ENCODE measurements at regions not wholly inside any gene's neighbourhood (a gene's known extent, or its start where the extent isn't known, plus 50 kb on each side); places are given as distances from the start of the nearest gene placed in this dataset.

- Histone ChIP-seq H3K4me2 (no peak overlapping the region), H3K4me1 (ENCODE audit: low read depth, poor library complexity, severe bottlenecking) (no peaks in the 10 kb centered on the region), H3K79me2 (ENCODE audit: insufficient read depth, low read depth) (no peaks in the 10 kb centered on the region), H3K27ac (no peak overlapping the region), H3K36me3 (ENCODE audit: insufficient read depth) (no peaks in the 10 kb centered on the region), H3K4me3 (IDR thresholded peaks at IDR 0.05; ENCODE audit: insufficient read depth, low read depth, low read length) (no peak overlapping the region), H3K27me3 (ENCODE audit: insufficient read depth, low read depth) (no peaks in the 10 kb centered on the region), H3K9ac (no peak overlapping the region), H4K20me1 (ENCODE audit: insufficient read depth) (no peaks in the 10 kb centered on the region), H2AFZ (ENCODE audit: low read depth) (no peak overlapping the region)
- TF ChIP-seq, protein P1, sequence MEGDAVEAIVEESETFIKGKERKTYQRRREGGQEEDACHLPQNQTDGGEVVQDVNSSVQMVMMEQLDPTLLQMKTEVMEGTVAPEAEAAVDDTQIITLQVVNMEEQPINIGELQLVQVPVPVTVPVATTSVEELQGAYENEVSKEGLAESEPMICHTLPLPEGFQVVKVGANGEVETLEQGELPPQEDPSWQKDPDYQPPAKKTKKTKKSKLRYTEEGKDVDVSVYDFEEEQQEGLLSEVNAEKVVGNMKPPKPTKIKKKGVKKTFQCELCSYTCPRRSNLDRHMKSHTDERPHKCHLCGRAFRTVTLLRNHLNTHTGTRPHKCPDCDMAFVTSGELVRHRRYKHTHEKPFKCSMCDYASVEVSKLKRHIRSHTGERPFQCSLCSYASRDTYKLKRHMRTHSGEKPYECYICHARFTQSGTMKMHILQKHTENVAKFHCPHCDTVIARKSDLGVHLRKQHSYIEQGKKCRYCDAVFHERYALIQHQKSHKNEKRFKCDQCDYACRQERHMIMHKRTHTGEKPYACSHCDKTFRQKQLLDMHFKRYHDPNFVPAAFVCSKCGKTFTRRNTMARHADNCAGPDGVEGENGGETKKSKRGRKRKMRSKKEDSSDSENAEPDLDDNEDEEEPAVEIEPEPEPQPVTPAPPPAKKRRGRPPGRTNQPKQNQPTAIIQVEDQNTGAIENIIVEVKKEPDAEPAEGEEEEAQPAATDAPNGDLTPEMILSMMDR (conservative IDR thresholded peaks at IDR 0.05; ENCODE audit: low read depth, low read length): no peak
Observed at GRCh38 chr1:63169057-63169456, 153.3 kb upstream of the FOXD3 start.

- Histone ChIP-seq H3K27ac (no peak overlapping the region), H3K4me2 (no peak overlapping the region)
Observed at GRCh38 chr1:63173161-63173560, 149.2 kb upstream of the FOXD3 start.

DNA sequence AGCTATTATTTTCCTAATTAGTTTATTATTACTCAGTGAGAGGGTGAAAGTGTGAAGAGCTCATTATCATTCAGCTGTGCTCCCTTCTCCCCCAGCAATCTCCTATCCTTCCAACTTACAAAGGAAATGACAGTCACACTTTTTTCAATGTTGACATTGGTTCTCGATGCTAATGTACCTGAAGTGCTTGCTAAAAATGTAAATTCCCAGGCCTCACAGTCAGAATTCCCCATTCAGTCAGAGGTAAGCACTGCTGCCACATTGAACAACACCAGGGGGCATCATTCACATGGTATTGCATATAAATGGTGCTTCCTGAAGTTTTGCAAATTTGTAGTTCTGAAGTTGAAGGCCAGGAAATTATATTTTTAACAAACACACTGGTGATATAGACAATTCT, 132.7 kb upstream of the FOXD3 start:
- H4K20me1 ChIP-seq (ENCODE audit: insufficient read depth): no peaks in the 10 kb centered on the region
- TF ChIP-seq, protein P1 (conservative IDR thresholded peaks at IDR 0.05; ENCODE audit: low read depth, low read length): peak; percentile 28; the same call in 1 of the 2 replicates
- no peak overlapping the region for H2AFZ ChIP-seq (ENCODE audit: low read depth)
- H3K36me3 ChIP-seq (ENCODE audit: insufficient read depth): no peaks in the 10 kb centered on the region
- H3K27ac ChIP-seq: no peak overlapping the region
- no peak overlapping the region for H3K9ac ChIP-seq
- H3K79me2 ChIP-seq (ENCODE audit: insufficient read depth, low read depth): no peaks in the 10 kb centered on the region
- H3K27me3 ChIP-seq (ENCODE audit: insufficient read depth, low read depth): no peaks in the 10 kb centered on the region
- no peak overlapping the region for H3K4me2 ChIP-seq
- H3K4me1 ChIP-seq (ENCODE audit: low read depth, poor library complexity, severe bottlenecking): no peaks in the 10 kb centered on the region
- H3K4me3 ChIP-seq (IDR thresholded peaks at IDR 0.05; ENCODE audit: insufficient read depth, low read depth, low read length): no peak overlapping the region

More at GRCh38 chr1:63173161-63173560, 149.2 kb upstream of the FOXD3 start:
- Histone ChIP-seq H4K20me1 (ENCODE audit: insufficient read depth) (no peaks in the 10 kb centered on the region), H3K9ac (no peak overlapping the region), H3K4me1 (ENCODE audit: low read depth, poor library complexity, severe bottlenecking) (no peaks in the 10 kb centered on the region), H3K36me3 (ENCODE audit: insufficient read depth) (no peaks in the 10 kb centered on the region), H2AFZ (ENCODE audit: low read depth) (no peak overlapping the region), H3K79me2 (ENCODE audit: insufficient read depth, low read depth) (no peaks in the 10 kb centered on the region), H3K4me3 (IDR thresholded peaks at IDR 0.05; ENCODE audit: insufficient read depth, low read depth, low read length) (no peak overlapping the region), H3K27me3 (ENCODE audit: insufficient read depth, low read depth) (no peaks in the 10 kb centered on the region)
- TF ChIP-seq, protein P1 (conservative IDR thresholded peaks at IDR 0.05; ENCODE audit: low read depth, low read length): no peak

DNA sequence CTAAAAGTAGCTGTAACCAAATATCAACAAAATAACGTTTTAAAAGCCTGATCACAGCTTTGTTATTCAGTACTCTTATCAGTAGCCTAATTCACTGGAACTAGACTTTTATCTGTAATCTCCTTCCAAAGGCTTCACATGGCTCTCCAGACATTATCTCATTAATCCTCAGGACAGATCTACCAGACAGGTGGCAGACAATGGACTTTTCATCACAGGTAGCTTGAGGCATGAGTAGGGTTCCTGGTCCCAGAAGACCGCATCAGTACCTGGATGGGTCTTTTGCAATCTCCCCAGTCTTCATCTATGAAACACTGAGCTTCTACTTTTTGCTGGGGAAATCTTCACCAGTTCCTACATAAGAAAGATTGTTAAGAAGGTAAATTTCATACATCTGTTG, 132.2 kb upstream of the FOXD3 start:
- Histone ChIP-seq H3K4me3 (IDR thresholded peaks at IDR 0.05; ENCODE audit: insufficient read depth, low read depth, low read length) (no peak overlapping the region), H2AFZ (ENCODE audit: low read depth) (no peak overlapping the region), H3K27me3 (ENCODE audit: insufficient read depth, low read depth) (no peaks in the 10 kb centered on the region), H3K27ac (no peak overlapping the region), H3K36me3 (ENCODE audit: insufficient read depth) (no peaks in the 10 kb centered on the region), H4K20me1 (ENCODE audit: insufficient read depth) (no peaks in the 10 kb centered on the region), H3K4me1 (ENCODE audit: low read depth, poor library complexity, severe bottlenecking) (no peaks in the 10 kb centered on the region), H3K9ac (no peak overlapping the region), H3K4me2 (no peak overlapping the region), H3K79me2 (ENCODE audit: insufficient read depth, low read depth) (no peaks in the 10 kb centered on the region)
- TF ChIP-seq, protein P1 (conservative IDR thresholded peaks at IDR 0.05; ENCODE audit: low read depth, low read length): no peak; the same call in 1 of the 2 replicates

Measured in KMS-11 (cell line).